Skin epidermis (tissue), 12 donors: ENCODE measurements at regions not wholly inside any gene's neighbourhood (a gene's known extent, or its start where the extent isn't known, plus 50 kb on each side); places are given as distances from the start of the nearest gene placed in this dataset.
A peak's percentile ranks its signal among the peaks of the same experiment; 100 is the strongest.
"Not testable (repeated sequence)": the region's sequence is repeated elsewhere in the genome, so short reads cannot be mapped to it uniquely, and the experiment has no call there.

Experiments
- H3K27ac ChIP-seq, 21 experiments: fragments of 200-600 bp; sonication (generic) in 11 of 21; one replicate each; pipeline ENCODE4 v1.5.0; 2020; ENCODE audit warnings: mild to moderate bottlenecking in 3 of 21, inconsistent platforms in 2 of 21, moderate library complexity in 2 of 21
- H3K4me3 ChIP-seq, 7 experiments: fragments of 200-600 bp; sonication (generic) in 2 of 7; one replicate each; pipeline ENCODE4 v1.5.0; 2020; ENCODE audit warnings: inconsistent platforms in 2 of 7, mild to moderate bottlenecking in 2 of 7, moderate library complexity in 1 of 7

- not testable (repeated sequence) for H3K4me3 ChIP-seq, H3K27ac ChIP-seq
These were observed 106.0 kb upstream of the PODXL start for GRCh38 chr7:131662301-131662873.

- H3K27ac ChIP-seq: peak overlapping the region in 2 of 21 experiments; percentile 37 to 51
- H3K4me3 ChIP-seq: no peak overlapping the region
These were observed 101.5 kb upstream of the PODXL start for GRCh38 chr7:131657881-131658280.

GRCh38 chr7:131656980-131657723, 100.7 kb upstream of the PODXL start:
- Histone ChIP-seq H3K27ac (no peak overlapping the region), H3K4me3 (no peak overlapping the region)

- no peak overlapping the region for H3K27ac ChIP-seq
These were observed 99.4 kb upstream of the PODXL start for GRCh38 chr7:131655866-131656265.

GRCh38 chr7:131655447-131655846, 99.0 kb upstream of the PODXL start:
- Histone ChIP-seq H3K27ac (no peak overlapping the region), H3K4me3 (no peak overlapping the region)

More at GRCh38 chr7:131655866-131656265, 99.4 kb upstream of the PODXL start:
- no peak overlapping the region for H3K4me3 ChIP-seq

- no peak overlapping the region for H3K4me3 ChIP-seq
- no peak overlapping the region for H3K27ac ChIP-seq
These were observed 98.4 kb upstream of the PODXL start for GRCh38 chr7:131654668-131655326.

GRCh38 chr7:131654249-131654558, 97.8 kb upstream of the PODXL start:
- Histone ChIP-seq H3K27ac (no peak overlapping the region), H3K4me3 (no peak overlapping the region)

GRCh38 chr7:131653418-131654248, 97.2 kb upstream of the PODXL start:
- no peak overlapping the region for H3K4me3 ChIP-seq
- no peak overlapping the region for H3K27ac ChIP-seq

- no peak overlapping the region for H3K27ac ChIP-seq
These were observed 96.5 kb upstream of the PODXL start for GRCh38 chr7:131652934-131653333.

GRCh38 chr7:131652194-131652593, 95.8 kb upstream of the PODXL start:
- Histone ChIP-seq H3K4me3 (no peak overlapping the region), H3K27ac (no peak overlapping the region)

More at GRCh38 chr7:131652934-131653333, 96.5 kb upstream of the PODXL start:
- no peak overlapping the region for H3K4me3 ChIP-seq

- Histone ChIP-seq H3K4me3 (no peak overlapping the region), H3K27ac (no peak overlapping the region)
These were observed 93.5 kb upstream of the PODXL start for GRCh38 chr7:131649879-131650278.

- Histone ChIP-seq H3K4me3 (no peak overlapping the region), H3K27ac (no peak overlapping the region)
These were observed 92.6 kb upstream of the PODXL start for GRCh38 chr7:131649003-131649541.

GRCh38 chr7:131648491-131648890, 92.1 kb upstream of the PODXL start:
- Histone ChIP-seq H3K27ac (no peak overlapping the region), H3K4me3 (no peak overlapping the region)

- H3K4me3 ChIP-seq: no peak overlapping the region
- H3K27ac ChIP-seq: no peak overlapping the region
These were observed 89.8 kb upstream of the PODXL start for GRCh38 chr7:131646203-131646602.

GRCh38 chr7:131642429-131642828, 86.0 kb upstream of the PODXL start:
- no peak overlapping the region for H3K4me3 ChIP-seq
- H3K27ac ChIP-seq: no peak overlapping the region

GRCh38 chr7:131640686-131641085, 84.3 kb upstream of the PODXL start:
- Histone ChIP-seq H3K27ac (no peak overlapping the region), H3K4me3 (no peak overlapping the region)

GRCh38 chr7:131638641-131639430, 82.4 kb upstream of the PODXL start:
- Histone ChIP-seq H3K27ac (no peak overlapping the region), H3K4me3 (no peak overlapping the region)

GRCh38 chr7:131637859-131638258, 81.4 kb upstream of the PODXL start:
- Histone ChIP-seq H3K4me3 (no peak overlapping the region), H3K27ac (no peak overlapping the region)

GRCh38 chr7:131636092-131636491, 79.7 kb upstream of the PODXL start:
- Histone ChIP-seq H3K4me3 (no peak overlapping the region), H3K27ac (no peak overlapping the region)
